ENCODE measurements at regions not wholly inside any gene's neighbourhood (a gene's known extent, or its start where the extent isn't known, plus 50 kb on each side); places are given as distances from the start of the nearest gene placed in this dataset.
"Not testable (repeated sequence)": the region's sequence is repeated elsewhere in the genome, so short reads cannot be mapped to it uniquely, and the experiment has no call there.

DNA sequence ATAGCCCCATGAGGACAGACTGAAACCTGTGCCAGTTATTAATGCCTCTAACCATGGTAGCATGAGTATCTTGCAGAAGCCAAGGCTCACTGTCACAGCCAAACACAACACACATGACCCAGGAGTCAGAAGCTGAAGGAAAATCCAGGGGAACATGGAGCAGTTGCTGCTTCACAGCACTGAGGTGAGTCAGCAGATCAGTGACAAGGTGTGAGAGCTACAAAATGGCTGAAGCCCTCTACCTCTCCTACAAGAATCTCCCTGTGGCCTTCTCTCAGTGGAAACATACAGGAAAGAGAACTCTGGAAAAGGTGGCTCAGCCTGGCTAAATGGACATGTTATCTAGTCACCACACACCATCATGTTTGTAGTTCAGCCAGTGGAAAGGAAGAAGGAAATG lies 93.5 kb downstream of the NAB1 start:
- DNase-seq: no peak
- no peaks in the 10 kb centered on the region for H3K36me3 ChIP-seq (ENCODE audit: control insufficient read depth, insufficient read depth, low read length)
- H3K4me1 ChIP-seq (ENCODE audit: control insufficient read depth, insufficient read depth, low read length): no peaks in the 10 kb centered on the region
- no peaks in the 10 kb centered on the region for H3K9me3 ChIP-seq (replicated peaks; ENCODE audit: control insufficient read depth, low read depth, low read length)
- H3K4me3 ChIP-seq (ENCODE audit: low read length): no peak overlapping the region
- no peak overlapping the region for H3K27ac ChIP-seq (ENCODE audit: low read length)
- H3K27me3 ChIP-seq (ENCODE audit: control insufficient read depth, insufficient read depth, low read length): no peaks in the 10 kb centered on the region

- Histone ChIP-seq H3K27me3 (ENCODE audit: control insufficient read depth, insufficient read depth, low read length) (no peaks in the 10 kb centered on the region), H3K9me3 (replicated peaks; ENCODE audit: control insufficient read depth, low read depth, low read length) (no peaks in the 10 kb centered on the region), H3K27ac (ENCODE audit: low read length) (no peak overlapping the region), H3K36me3 (ENCODE audit: control insufficient read depth, insufficient read depth, low read length) (no peaks in the 10 kb centered on the region), H3K4me1 (ENCODE audit: control insufficient read depth, insufficient read depth, low read length) (no peaks in the 10 kb centered on the region), H3K4me3 (ENCODE audit: low read length) (no peak overlapping the region)
- WGBS (ENCODE audit: insufficient coverage): no CpG with 5 or more reads among the region's 2 CpGs
- no peak for DNase-seq
Observed at GRCh38 chr2:190744041-190744440, 95.2 kb downstream of the NAB1 start.

DNA sequence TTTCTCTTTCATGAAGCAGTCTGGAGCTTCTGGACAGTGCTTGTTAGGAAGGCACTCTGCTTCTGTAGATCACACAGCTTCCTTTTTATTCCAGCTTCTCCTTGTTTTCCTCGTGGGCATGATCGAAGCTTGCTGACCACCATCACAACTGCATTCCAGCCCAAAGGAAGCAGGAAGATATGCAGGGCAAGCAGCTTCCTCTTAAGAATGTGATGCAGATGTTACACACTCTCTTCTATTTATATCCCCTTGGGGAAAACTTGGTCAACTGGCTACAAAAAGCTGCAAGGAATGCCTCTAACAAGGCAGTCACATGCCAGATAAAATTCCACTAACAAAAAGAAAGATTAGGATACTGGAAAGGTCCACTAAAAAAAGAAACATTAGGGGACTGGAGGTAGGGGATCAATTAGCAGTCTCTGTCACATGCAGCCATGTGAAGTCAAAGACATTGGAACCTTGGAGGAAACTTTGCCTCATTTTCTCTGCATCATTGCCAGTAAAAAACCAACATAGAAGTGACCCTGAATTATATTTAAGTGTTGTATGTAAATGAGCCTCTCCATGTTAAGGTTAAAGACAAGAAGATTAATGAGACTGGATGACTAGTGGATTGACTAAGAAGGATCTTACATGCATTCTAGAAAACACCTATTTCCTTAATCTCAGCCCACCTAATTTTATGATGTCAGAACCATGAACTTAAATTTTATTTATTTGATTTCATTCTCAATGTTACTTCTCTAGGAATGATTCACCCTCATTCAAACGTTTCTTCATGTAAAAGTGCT lies 98.3 kb downstream of the NAB1 start:
- no peaks in the 10 kb centered on the region for H3K36me3 ChIP-seq (ENCODE audit: control insufficient read depth, insufficient read depth, low read length)
- no peaks in the 10 kb centered on the region for H3K9me3 ChIP-seq (replicated peaks; ENCODE audit: control insufficient read depth, low read depth, low read length)
- WGBS (ENCODE audit: insufficient coverage): no CpG with 5 or more reads among the region's 3 CpGs
- H3K27ac ChIP-seq (ENCODE audit: low read length): no peak overlapping the region
- DNase-seq: peak; percentile 19
- no peaks in the 10 kb centered on the region for H3K27me3 ChIP-seq (ENCODE audit: control insufficient read depth, insufficient read depth, low read length)
- no peaks in the 10 kb centered on the region for H3K4me1 ChIP-seq (ENCODE audit: control insufficient read depth, insufficient read depth, low read length)
- H3K4me3 ChIP-seq (ENCODE audit: low read length): no peak overlapping the region

DNA sequence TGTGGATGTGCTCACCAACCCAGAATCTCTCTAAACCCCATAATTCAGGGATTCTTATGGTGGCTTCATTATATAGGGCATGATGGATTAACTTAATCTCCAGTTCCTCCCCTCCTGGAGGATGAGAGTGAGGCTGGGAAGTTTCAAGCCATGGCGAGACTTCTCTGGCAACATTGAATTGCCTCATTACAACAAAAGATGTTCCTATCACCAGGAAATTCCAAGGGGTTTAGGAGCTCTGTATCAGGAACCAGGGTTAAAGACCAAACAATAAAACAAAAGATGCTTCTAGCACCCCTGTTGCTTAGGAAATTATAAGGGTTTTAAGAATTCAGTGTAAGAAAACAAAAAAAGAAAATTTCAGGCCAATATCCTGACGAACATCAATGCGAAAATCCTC lies 100.1 kb downstream of the NAB1 start:
- Histone ChIP-seq H3K9me3 (replicated peaks; ENCODE audit: control insufficient read depth, low read depth, low read length) (no peaks in the 10 kb centered on the region), H3K36me3 (ENCODE audit: control insufficient read depth, insufficient read depth, low read length) (no peaks in the 10 kb centered on the region), H3K4me1 (ENCODE audit: control insufficient read depth, insufficient read depth, low read length) (no peaks in the 10 kb centered on the region), H3K4me3 (ENCODE audit: low read length) (no peak overlapping the region), H3K27me3 (ENCODE audit: control insufficient read depth, insufficient read depth, low read length) (no peaks in the 10 kb centered on the region), H3K27ac (ENCODE audit: low read length) (no peak overlapping the region)
- WGBS (ENCODE audit: insufficient coverage): no CpG with 5 or more reads among the region's 3 CpGs
- DNase-seq: no peak

- no peak overlapping the region for H3K27ac ChIP-seq (ENCODE audit: low read length)
- no CpG with 5 or more reads among the region's 5 CpGs for WGBS (ENCODE audit: insufficient coverage)
- no peaks in the 10 kb centered on the region for H3K36me3 ChIP-seq (ENCODE audit: control insufficient read depth, insufficient read depth, low read length)
- no peaks in the 10 kb centered on the region for H3K9me3 ChIP-seq (replicated peaks; ENCODE audit: control insufficient read depth, low read depth, low read length)
- DNase-seq: no peak
- H3K4me3 ChIP-seq (ENCODE audit: low read length): no peak overlapping the region
- H3K4me1 ChIP-seq (ENCODE audit: control insufficient read depth, insufficient read depth, low read length): no peaks in the 10 kb centered on the region
- H3K27me3 ChIP-seq (ENCODE audit: control insufficient read depth, insufficient read depth, low read length): no peaks in the 10 kb centered on the region
Observed at GRCh38 chr2:190755772-190756415, 107.0 kb downstream of the NAB1 start.

DNA sequence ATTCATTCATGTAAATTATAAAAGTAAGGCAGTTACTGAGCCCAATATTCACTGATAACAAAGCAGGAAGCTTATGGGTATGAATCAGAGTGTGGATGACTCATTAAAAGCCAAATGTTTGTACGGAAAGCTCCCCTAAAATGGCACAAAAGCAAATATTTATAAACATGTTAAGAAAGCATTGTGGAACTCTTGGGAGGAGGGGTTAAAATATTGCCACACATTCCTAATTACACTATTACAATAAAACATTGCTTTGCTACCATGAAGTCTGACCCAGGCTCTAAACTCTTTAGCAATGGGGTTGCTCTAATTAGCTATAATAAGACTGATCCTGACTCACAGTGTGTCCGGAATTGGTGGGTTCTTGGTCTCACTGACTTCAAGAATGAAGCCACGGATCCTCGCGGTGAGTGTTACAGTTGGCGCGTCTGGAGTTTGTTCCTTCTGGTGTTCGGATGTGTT lies 110.9 kb downstream of the NAB1 start:
- 96% methylated on average over 7 of the region's 8 CpGs for WGBS (ENCODE audit: insufficient coverage)
- H3K4me3 ChIP-seq (ENCODE audit: low read length): no peak overlapping the region

GRCh38 chr2:190760353-190761150 lies 111.7 kb downstream of the NAB1 start:
- DNase-seq; H3K36me3 ChIP-seq (ENCODE audit: control insufficient read depth, insufficient read depth, low read length); H3K9me3 ChIP-seq (replicated peaks; ENCODE audit: control insufficient read depth, low read depth, low read length); H3K4me3 ChIP-seq (ENCODE audit: low read length); H3K27me3 ChIP-seq (ENCODE audit: control insufficient read depth, insufficient read depth, low read length); H3K27ac ChIP-seq (ENCODE audit: low read length); H3K4me1 ChIP-seq (ENCODE audit: control insufficient read depth, insufficient read depth, low read length): not testable (repeated sequence)
- WGBS (ENCODE audit: insufficient coverage): 61% methylated on average over 24 of the region's 30 CpGs

More for the DNA sequence above, 110.9 kb downstream of the NAB1 start:
- Histone ChIP-seq H3K4me1 (ENCODE audit: control insufficient read depth, insufficient read depth, low read length) (no peaks in the 10 kb centered on the region), H3K9me3 (replicated peaks; ENCODE audit: control insufficient read depth, low read depth, low read length) (no peaks in the 10 kb centered on the region), H3K36me3 (ENCODE audit: control insufficient read depth, insufficient read depth, low read length) (no peaks in the 10 kb centered on the region), H3K27me3 (ENCODE audit: control insufficient read depth, insufficient read depth, low read length) (no peaks in the 10 kb centered on the region), H3K27ac (ENCODE audit: low read length) (no peak overlapping the region)
- no peak for DNase-seq

DNA sequence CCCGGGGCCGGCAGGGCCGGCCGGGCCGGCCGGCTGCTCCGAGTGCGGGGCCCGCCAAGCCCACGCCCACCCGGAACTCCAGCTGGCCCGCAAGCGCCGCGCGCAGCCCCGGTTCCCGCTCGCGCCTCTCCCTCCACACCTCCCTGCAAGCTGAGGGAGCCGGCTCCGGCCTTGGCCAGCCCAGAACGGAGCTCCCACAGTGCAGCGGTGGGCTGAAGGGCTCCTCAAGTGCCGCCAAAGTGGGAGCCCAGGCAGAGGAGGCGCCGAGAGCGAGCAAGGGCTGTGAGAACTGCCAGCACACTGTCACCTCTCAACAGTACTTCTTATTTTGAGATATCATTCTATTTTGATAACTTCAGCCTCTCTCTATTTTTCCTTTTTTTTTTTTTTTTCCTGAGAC lies 112.3 kb downstream of the NAB1 start:
- not testable (repeated sequence) for H3K27ac ChIP-seq (ENCODE audit: low read length); H3K4me3 ChIP-seq (ENCODE audit: low read length); H3K9me3 ChIP-seq (replicated peaks; ENCODE audit: control insufficient read depth, low read depth, low read length); H3K36me3 ChIP-seq (ENCODE audit: control insufficient read depth, insufficient read depth, low read length); H3K4me1 ChIP-seq (ENCODE audit: control insufficient read depth, insufficient read depth, low read length); H3K27me3 ChIP-seq (ENCODE audit: control insufficient read depth, insufficient read depth, low read length); DNase-seq
- WGBS (ENCODE audit: insufficient coverage): no CpG with 5 or more reads among the region's 28 CpGs

DNA sequence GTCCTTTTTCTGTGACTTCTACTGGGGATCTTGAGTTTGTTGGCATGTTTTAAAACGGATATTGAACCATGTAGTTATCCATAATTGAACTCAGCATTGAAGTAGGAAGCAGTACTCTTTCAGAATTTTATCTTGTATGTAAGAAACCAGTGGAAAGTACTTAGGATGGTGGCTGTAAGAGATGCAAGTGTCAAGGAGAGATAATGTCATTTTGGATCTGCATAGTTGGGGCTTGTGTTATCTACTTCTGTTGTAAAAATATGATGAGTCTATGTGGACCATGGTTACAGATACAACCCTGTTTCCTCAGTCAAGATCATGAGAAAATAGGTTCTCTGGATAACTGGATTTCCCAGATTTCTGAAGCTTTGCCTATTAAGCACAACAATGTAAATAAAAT lies 113.7 kb downstream of the NAB1 start:
- no peak overlapping the region for H3K4me3 ChIP-seq (ENCODE audit: low read length)
- H3K9me3 ChIP-seq (replicated peaks; ENCODE audit: control insufficient read depth, low read depth, low read length): no peaks in the 10 kb centered on the region
- 83% methylated on average over 1 of the region's 1 CpG for WGBS (ENCODE audit: insufficient coverage)
- no peak overlapping the region for H3K27ac ChIP-seq (ENCODE audit: low read length)
- no peaks in the 10 kb centered on the region for H3K4me1 ChIP-seq (ENCODE audit: control insufficient read depth, insufficient read depth, low read length)
- no peak for DNase-seq
- H3K27me3 ChIP-seq (ENCODE audit: control insufficient read depth, insufficient read depth, low read length): no peaks in the 10 kb centered on the region
- no peaks in the 10 kb centered on the region for H3K36me3 ChIP-seq (ENCODE audit: control insufficient read depth, insufficient read depth, low read length)

DNA sequence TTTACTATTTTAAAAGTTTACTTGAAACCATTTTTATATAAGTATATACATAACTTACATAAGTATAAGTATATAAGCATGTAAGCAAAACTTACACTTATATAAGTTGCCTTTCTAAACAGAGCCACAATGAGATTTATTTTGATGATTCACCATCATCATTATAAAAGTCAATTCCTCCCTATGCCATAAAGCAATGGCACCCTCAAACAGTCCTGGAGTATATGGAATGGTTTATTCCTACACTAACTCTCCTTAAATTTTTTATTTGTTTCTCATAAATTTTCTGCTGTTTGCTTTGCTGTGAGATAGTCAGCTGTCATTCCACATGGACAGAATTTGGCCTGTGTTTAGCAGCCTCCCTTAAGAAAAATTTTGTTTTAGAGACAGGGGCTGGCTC lies 114.2 kb downstream of the NAB1 start:
- DNase-seq: no peak
- Histone ChIP-seq H3K27ac (ENCODE audit: low read length) (no peak overlapping the region), H3K4me1 (ENCODE audit: control insufficient read depth, insufficient read depth, low read length) (no peaks in the 10 kb centered on the region), H3K27me3 (ENCODE audit: control insufficient read depth, insufficient read depth, low read length) (no peaks in the 10 kb centered on the region), H3K4me3 (ENCODE audit: low read length) (no peak overlapping the region), H3K9me3 (replicated peaks; ENCODE audit: control insufficient read depth, low read depth, low read length) (no peaks in the 10 kb centered on the region), H3K36me3 (ENCODE audit: control insufficient read depth, insufficient read depth, low read length) (no peaks in the 10 kb centered on the region)
